Esophagus squamous epithelium (tissue), 4 donors: ENCODE measurements at regions not wholly inside any gene's neighbourhood (a gene's known extent, or its start where the extent isn't known, plus 50 kb on each side); places are given as distances from the start of the nearest gene placed in this dataset.

ENCODE experiments used
- POLR2A ChIP-seq, 4 donors: fragments of 450-650 bp; IDR thresholded peaks; one replicate each; pipeline ENCODE4 v1.6.1; 2017; ENCODE audit warnings: antibody characterized with exemption in 4 of 4, mild to moderate bottlenecking in 4 of 4, moderate library complexity in 3 of 4
- TF ChIP-seq, protein P1 (sequence below), 6 experiments: fragments of 450-650 bp in 4 of 6; fragments of 200-600 bp in 2 of 6; sonication (generic) in 2 of 6; IDR thresholded peaks; one replicate each; pipeline ENCODE4 v1.5.1; 2016 to 2019; ENCODE audit warnings: antibody characterized with exemption in 6 of 6, mild to moderate bottlenecking in 4 of 6, moderate library complexity in 4 of 6

GRCh38 chr11:109747839-109748238 is 325.8 kb downstream of the C11orf87 start:
- TF ChIP-seq POLR2A (IDR thresholded peaks at IDR 0.05): no peak
- TF ChIP-seq, protein P1, sequence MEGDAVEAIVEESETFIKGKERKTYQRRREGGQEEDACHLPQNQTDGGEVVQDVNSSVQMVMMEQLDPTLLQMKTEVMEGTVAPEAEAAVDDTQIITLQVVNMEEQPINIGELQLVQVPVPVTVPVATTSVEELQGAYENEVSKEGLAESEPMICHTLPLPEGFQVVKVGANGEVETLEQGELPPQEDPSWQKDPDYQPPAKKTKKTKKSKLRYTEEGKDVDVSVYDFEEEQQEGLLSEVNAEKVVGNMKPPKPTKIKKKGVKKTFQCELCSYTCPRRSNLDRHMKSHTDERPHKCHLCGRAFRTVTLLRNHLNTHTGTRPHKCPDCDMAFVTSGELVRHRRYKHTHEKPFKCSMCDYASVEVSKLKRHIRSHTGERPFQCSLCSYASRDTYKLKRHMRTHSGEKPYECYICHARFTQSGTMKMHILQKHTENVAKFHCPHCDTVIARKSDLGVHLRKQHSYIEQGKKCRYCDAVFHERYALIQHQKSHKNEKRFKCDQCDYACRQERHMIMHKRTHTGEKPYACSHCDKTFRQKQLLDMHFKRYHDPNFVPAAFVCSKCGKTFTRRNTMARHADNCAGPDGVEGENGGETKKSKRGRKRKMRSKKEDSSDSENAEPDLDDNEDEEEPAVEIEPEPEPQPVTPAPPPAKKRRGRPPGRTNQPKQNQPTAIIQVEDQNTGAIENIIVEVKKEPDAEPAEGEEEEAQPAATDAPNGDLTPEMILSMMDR (IDR thresholded peaks at IDR 0.05): no peak
